Mesenchymal stem cell (in vitro differentiated cells and primary cell): ENCODE measurements at regions not wholly inside any gene's neighbourhood (a gene's known extent, or its start where the extent isn't known, plus 50 kb on each side); places are given as distances from the start of the nearest gene placed in this dataset.

Experiments
- DNase-seq: peaks from one replicate; pipeline ENCODE4 v3.0.0-alpha.2; 2013
- H2AFZ ChIP-seq: one replicate; pipeline ENCODE4 v1.6.1; 2013; ENCODE audit warnings: low read depth, mild to moderate bottlenecking, control low read depth, inconsistent platforms, low read length, moderate library complexity
- H2AK5ac ChIP-seq: 2 replicates; pipeline ENCODE4 v1.6.1; 2013; ENCODE audit warnings: low read length, moderate library complexity, mild to moderate bottlenecking, inconsistent platforms; ENCODE audit not compliant: severe bottlenecking
- H2BK120ac ChIP-seq: one replicate; pipeline ENCODE4 v1.6.1; 2013; ENCODE audit warnings: low read depth, mild to moderate bottlenecking, inconsistent platforms, low read length, moderate library complexity
- H2BK12ac ChIP-seq, 2 experiments: one replicate each; pipeline ENCODE4 v1.6.1; 2013; ENCODE audit warnings: inconsistent platforms in 2 of 2, low read length in 2 of 2, mild to moderate bottlenecking in 2 of 2, moderate library complexity in 2 of 2, control low read depth in 1 of 2
- H2BK15ac ChIP-seq: one replicate; pipeline ENCODE4 v1.6.1; 2013; ENCODE audit warnings: mild to moderate bottlenecking, low read depth, inconsistent platforms; ENCODE audit not compliant: poor library complexity, severe bottlenecking
- H2BK5ac ChIP-seq: 2 replicates; pipeline ENCODE4 v1.6.1; 2013; ENCODE audit warnings: low read depth, mild to moderate bottlenecking, low read length, control low read depth, inconsistent platforms; ENCODE audit not compliant: poor library complexity, severe bottlenecking
- H3K14ac ChIP-seq, 2 experiments: one replicate each; pipeline ENCODE4 v1.6.1; 2013; ENCODE audit warnings: inconsistent platforms in 2 of 2, low read length in 2 of 2, control low read depth in 1 of 2, mild to moderate bottlenecking in 1 of 2, moderate library complexity in 1 of 2
- H3K18ac ChIP-seq, 2 experiments: one replicate each; pipeline ENCODE4 v1.6.1; 2013; ENCODE audit warnings: inconsistent platforms in 2 of 2, low read length in 2 of 2, control low read depth in 1 of 2, low read depth in 1 of 2, mild to moderate bottlenecking in 1 of 2
- H3K23ac ChIP-seq, 2 experiments: one replicate each; pipeline ENCODE4 v1.6.1; 2013; ENCODE audit warnings: inconsistent platforms in 2 of 2, low read length in 2 of 2, mild to moderate bottlenecking in 2 of 2, moderate library complexity in 2 of 2, control low read depth in 1 of 2
- H3K27ac ChIP-seq: 2 replicates; pipeline ENCODE4 v1.5.1; 2013; ENCODE audit warnings: mild to moderate bottlenecking, moderate library complexity, low read length, control low read depth, inconsistent platforms; ENCODE audit not compliant: poor library complexity, severe bottlenecking
- H3K27me3 ChIP-seq, 2 experiments: 2 replicates each; pipeline versions ENCODE4 v1.6.1 to v1.7.0; 2013; ENCODE audit warnings: low read length in 2 of 2, mild to moderate bottlenecking in 2 of 2, moderate library complexity in 2 of 2, control low read depth in 1 of 2, inconsistent platforms in 1 of 2; ENCODE audit not compliant: control insufficient read depth in 1 of 2, insufficient read depth in 1 of 2
- H3K36me3 ChIP-seq, 2 experiments: 2 replicates each; pipeline versions ENCODE4 v1.6.1 to v1.7.0; 2013; ENCODE audit warnings: low read length in 2 of 2, control low read depth in 1 of 2, inconsistent platforms in 1 of 2, low read depth in 1 of 2, mild to moderate bottlenecking in 1 of 2; ENCODE audit not compliant: insufficient read depth in 2 of 2, control insufficient read depth in 1 of 2
- H3K4ac ChIP-seq, 2 experiments: one replicate each; pipeline ENCODE4 v1.6.1; 2013; ENCODE audit warnings: inconsistent platforms in 2 of 2, low read length in 2 of 2, mild to moderate bottlenecking in 2 of 2, moderate library complexity in 2 of 2, control low read depth in 1 of 2, low read depth in 1 of 2
- H3K4me1 ChIP-seq: 2 replicates; pipeline ENCODE4 v1.6.1; 2013; ENCODE audit warnings: low read depth, low read length, control low read depth; ENCODE audit not compliant: control insufficient read depth, insufficient read depth
- H3K4me2 ChIP-seq: 2 replicates; pipeline ENCODE4 v1.6.1; 2013; ENCODE audit warnings: low read length, mild to moderate bottlenecking, inconsistent platforms; ENCODE audit not compliant: poor library complexity, severe bottlenecking
- H3K4me3 ChIP-seq, 2 experiments: 2 replicates each; pipeline versions ENCODE4 v1.5.1 to v1.7.0; 2013; ENCODE audit warnings: low read length in 2 of 2, mild to moderate bottlenecking in 2 of 2, control low read depth in 1 of 2, low read depth in 1 of 2; ENCODE audit not compliant: insufficient read depth in 1 of 2
- H3K79me1 ChIP-seq: replicated peaks from 2 replicates; pipeline ENCODE4 v1.6.1; 2013; ENCODE audit warnings: mild to moderate bottlenecking, control low read depth, low read length, inconsistent platforms; ENCODE audit not compliant: poor library complexity, severe bottlenecking
- H3K9ac ChIP-seq: 2 replicates; pipeline ENCODE4 v1.7.0; 2013; ENCODE audit warnings: mild to moderate bottlenecking, low read length, moderate library complexity
- H3K9me3 ChIP-seq: 2 replicates; pipeline ENCODE4 v1.7.0; 2013; ENCODE audit warnings: mild to moderate bottlenecking, low read length; ENCODE audit not compliant: control insufficient read depth
- H4K8ac ChIP-seq: one replicate; pipeline ENCODE4 v1.6.1; 2013; ENCODE audit warnings: inconsistent platforms, mild to moderate bottlenecking, low read length, moderate library complexity
- H4K91ac ChIP-seq: one replicate; pipeline ENCODE4 v1.6.1; 2013; ENCODE audit warnings: mild to moderate bottlenecking, low read length, inconsistent platforms
- WGBS: methylation state at CpG from one replicate; pipeline ENCODE4 v1.1.7; 2013; ENCODE audit warnings: mixed read lengths; 5-methylcytosine and 5-hydroxymethylcytosine counted together

DNA sequence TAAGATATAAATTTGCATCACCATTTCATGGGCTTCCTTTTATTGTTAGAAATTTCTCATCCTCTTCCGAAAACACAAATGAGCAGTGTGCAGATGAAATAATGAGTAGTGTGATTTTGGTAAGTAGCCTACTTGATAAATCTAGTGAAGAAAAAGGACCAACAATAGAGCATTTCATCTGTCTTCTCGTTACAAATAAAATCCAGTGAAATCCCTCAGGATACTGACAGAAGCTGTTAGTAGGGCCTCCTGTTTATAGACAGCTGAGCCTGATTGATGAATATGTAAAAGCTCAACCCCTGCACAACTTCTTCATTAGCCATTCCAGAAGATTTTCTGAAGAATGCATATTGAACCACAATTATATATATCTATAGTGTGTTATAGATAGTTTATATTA lies 363.7 kb upstream of the EPHA6 start:
- H2AFZ ChIP-seq, result no peak overlapping the region
- H2BK120ac ChIP-seq, result no peak overlapping the region
- no peaks in the 10 kb centered on the region for H3K4me1 ChIP-seq
- no peaks in the 10 kb centered on the region for H3K9me3 ChIP-seq
- no peaks in the 10 kb centered on the region for H3K27me3 ChIP-seq
- no peak for DNase-seq
- H3K36me3 ChIP-seq, result no peaks in the 10 kb centered on the region
- no peaks in the 10 kb centered on the region for H3K79me1 ChIP-seq
- H2BK15ac ChIP-seq, result no peak overlapping the region
- H4K91ac ChIP-seq, result no peak overlapping the region
- no peak overlapping the region for H3K9ac ChIP-seq
- no peak overlapping the region for H2AK5ac ChIP-seq
- no peak overlapping the region for H3K4me3 ChIP-seq
- no peak overlapping the region for H2BK5ac ChIP-seq
- H3K23ac ChIP-seq, result no peak overlapping the region
- H3K4ac ChIP-seq, result no peak overlapping the region
- no CpG with 5 or more reads among the region's 2 CpGs for WGBS
- H3K4me2 ChIP-seq, result no peak overlapping the region
- no peak overlapping the region for H3K27ac ChIP-seq
- no peak overlapping the region for H3K18ac ChIP-seq
- H2BK12ac ChIP-seq, result no peak overlapping the region
- no peak overlapping the region for H3K14ac ChIP-seq
- no peak overlapping the region for H4K8ac ChIP-seq

DNA sequence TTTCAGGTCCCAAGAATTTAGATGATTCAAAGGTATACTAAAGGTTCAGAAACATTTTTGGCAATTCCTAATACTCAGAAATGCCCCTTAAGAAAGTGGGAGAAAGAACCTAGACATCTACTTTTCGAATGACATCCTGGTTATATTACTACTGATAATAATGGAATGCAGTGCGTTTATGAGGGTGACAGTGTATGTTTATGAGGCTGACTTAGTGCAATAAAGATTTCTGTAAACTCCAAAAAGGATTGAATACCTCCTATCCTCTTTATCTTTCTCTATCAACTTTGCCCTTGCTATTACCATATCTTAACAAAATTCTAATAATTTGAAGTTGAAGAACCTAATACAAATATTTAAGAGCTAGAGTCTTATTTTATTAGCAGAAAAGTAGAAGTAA lies 348.9 kb upstream of the EPHA6 start:
- Histone ChIP-seq H3K79me1 (no peaks in the 10 kb centered on the region), H2BK12ac (no peak overlapping the region), H4K91ac (no peak overlapping the region), H3K4me2 (no peak overlapping the region), H2AK5ac (no peak overlapping the region), H2BK5ac (no peak overlapping the region), H3K23ac (no peak overlapping the region), H2AFZ (no peak overlapping the region), H4K8ac (no peak overlapping the region), H3K18ac (no peak overlapping the region), H2BK15ac (no peak overlapping the region), H3K4ac (no peak overlapping the region), H3K9ac (no peak overlapping the region), H3K9me3 (no peaks in the 10 kb centered on the region), H3K27ac (no peak overlapping the region), H3K27me3 (no peaks in the 10 kb centered on the region), H3K4me1 (no peaks in the 10 kb centered on the region), H3K36me3 (no peaks in the 10 kb centered on the region), H3K4me3 (no peak overlapping the region), H2BK120ac (no peak overlapping the region), H3K14ac (no peak overlapping the region)
- DNase-seq, result no peak
- WGBS, result no CpG with 5 or more reads among the region's 2 CpGs

DNA sequence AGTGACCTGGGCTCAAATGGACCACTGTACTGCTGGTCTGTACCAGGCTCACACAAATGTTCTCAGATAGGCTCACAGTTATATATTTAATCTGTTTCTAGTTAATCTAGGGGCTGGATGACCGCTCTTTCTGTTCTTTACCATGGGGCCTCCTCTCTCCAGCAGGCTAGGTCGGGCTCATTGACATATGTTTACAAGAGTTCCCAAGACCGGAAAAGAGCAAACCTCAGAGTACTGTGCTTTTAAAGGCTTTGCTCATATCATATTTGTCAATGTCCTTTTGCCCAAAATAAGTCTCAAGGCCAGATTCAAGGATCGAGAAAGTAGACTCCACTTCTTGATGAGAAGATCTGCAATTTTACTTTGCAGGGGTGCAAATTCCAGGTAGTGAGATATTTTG lies 348.0 kb upstream of the EPHA6 start:
- no peaks in the 10 kb centered on the region for H3K79me1 ChIP-seq
- 65% methylated on average over 3 of the region's 4 CpGs for WGBS
- H3K23ac ChIP-seq, result no peak overlapping the region
- H3K9ac ChIP-seq, result no peak overlapping the region
- no peak overlapping the region for H3K4ac ChIP-seq
- peak; percentile 1 for DNase-seq
- H2BK5ac ChIP-seq, result no peak overlapping the region
- no peak overlapping the region for H2BK120ac ChIP-seq
- no peak overlapping the region for H4K91ac ChIP-seq
- no peaks in the 10 kb centered on the region for H3K27me3 ChIP-seq
- no peak overlapping the region for H3K4me3 ChIP-seq
- H2AK5ac ChIP-seq, result no peak overlapping the region
- no peak overlapping the region for H3K14ac ChIP-seq
- no peaks in the 10 kb centered on the region for H3K36me3 ChIP-seq
- no peak overlapping the region for H2AFZ ChIP-seq
- no peak overlapping the region for H3K18ac ChIP-seq
- no peak overlapping the region for H3K27ac ChIP-seq
- H3K4me2 ChIP-seq, result no peak overlapping the region
- H2BK12ac ChIP-seq, result no peak overlapping the region
- H2BK15ac ChIP-seq, result no peak overlapping the region
- H3K4me1 ChIP-seq, result no peaks in the 10 kb centered on the region
- no peak overlapping the region for H4K8ac ChIP-seq
- H3K9me3 ChIP-seq, result no peaks in the 10 kb centered on the region

DNA sequence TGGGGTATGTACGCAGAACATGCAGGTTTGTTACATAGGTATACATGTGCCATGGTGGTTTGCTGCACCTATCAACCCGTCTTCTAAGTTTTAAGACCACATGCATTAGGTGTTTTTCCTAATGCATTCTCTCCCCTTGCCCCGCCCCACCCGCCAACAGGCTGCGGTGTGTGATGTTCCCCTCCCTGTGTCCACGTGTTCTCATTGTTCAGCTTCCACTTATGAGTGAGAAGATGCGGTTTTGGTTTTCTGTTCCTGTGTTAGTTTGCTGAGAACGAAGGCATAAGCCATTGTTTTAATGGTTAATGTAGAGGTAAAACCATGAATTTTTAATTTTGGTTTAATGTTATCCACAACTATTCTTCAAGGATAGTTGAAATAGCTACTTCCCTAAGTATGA lies 346.8 kb upstream of the EPHA6 start:
- Histone ChIP-seq H3K27ac (no peak overlapping the region), H3K9ac (no peak overlapping the region), H2BK12ac (no peak overlapping the region), H3K79me1 (no peaks in the 10 kb centered on the region), H3K18ac (no peak overlapping the region), H4K8ac (no peak overlapping the region), H3K4ac (no peak overlapping the region), H3K4me3 (no peak overlapping the region), H3K23ac (no peak overlapping the region), H3K4me2 (no peak overlapping the region), H2BK5ac (no peak overlapping the region), H4K91ac (no peak overlapping the region), H3K9me3 (peaks cover 4% of the 10 kb centered on the region), H2BK120ac (no peak overlapping the region), H2BK15ac (no peak overlapping the region), H2AK5ac (no peak overlapping the region), H2AFZ (no peak overlapping the region), H3K4me1 (no peaks in the 10 kb centered on the region), H3K14ac (no peak overlapping the region), H3K36me3 (no peaks in the 10 kb centered on the region), H3K27me3 (no peaks in the 10 kb centered on the region)
- 93% methylated on average over 6 of the region's 8 CpGs for WGBS
- DNase-seq, result no peak
